NCI-H524 treated with DMSO at 0.1 percent for 48 hours (cell line): ENCODE measurements at regions not wholly inside any gene's neighbourhood (a gene's known extent, or its start where the extent isn't known, plus 50 kb on each side); places are given as distances from the start of the nearest gene placed in this dataset.

Experiments used
- DNase-seq: peaks from one replicate; lab custom pipeline; 2025; lab: John Stamatoyannopoulos, UW

DNA sequence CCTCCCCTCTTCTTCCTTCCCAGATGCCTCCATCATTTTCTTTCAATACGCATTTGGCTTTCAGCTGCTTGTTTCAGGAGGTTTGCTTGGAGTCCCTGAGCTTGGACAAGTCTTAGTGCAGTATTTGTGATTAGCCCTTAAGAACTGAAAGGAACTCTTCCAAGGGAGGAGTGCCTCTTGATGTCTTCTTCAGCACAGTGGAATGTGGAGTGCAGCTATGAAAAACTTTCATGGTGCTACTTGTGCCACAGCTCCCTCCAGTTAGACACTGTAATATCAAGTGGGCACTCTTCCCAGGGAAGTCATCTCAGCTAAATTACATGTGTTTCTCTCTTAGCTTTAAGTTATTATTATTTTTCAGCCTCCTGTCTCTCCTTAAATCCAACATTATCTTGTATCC, 173.1 kb downstream of the NECTIN3 start:
- no peak for DNase-seq

DNA sequence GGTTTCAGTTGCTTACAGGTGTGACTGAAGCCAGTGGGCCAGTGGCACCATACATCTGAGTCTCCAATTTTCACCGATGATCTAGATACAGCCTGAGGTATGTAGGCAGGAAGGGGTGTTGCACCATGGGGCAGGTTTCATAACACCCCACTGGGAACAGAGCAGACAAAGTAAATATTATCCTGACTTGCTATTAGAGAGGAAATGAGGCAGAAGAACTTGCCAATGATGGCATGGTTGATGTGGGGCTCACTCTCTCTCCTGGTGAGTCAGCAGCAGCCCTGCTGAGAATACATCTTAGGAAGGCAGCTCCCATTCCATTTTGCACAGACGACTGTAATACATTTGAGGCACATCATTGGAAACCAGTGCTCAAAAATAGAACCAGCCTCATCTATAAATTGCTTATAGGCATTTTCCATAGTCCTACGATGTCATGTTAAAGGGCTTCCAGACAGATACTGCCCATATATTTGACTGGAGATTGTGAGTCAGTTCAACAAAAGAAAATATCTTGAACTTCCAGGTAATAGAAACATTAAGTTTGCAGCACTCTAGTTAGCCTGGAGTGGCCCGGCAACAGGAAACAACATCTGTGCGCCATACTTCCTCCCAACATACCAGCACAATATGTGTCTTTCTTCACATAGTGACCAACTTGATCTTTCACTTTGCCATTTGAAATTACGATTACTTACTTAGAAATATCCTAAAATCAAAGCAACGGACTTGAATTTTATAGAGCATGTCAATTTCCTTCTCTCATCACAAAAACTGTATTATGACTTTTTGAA, 175.5 kb downstream of the NECTIN3 start:
- DNase-seq, result no peak

DNA sequence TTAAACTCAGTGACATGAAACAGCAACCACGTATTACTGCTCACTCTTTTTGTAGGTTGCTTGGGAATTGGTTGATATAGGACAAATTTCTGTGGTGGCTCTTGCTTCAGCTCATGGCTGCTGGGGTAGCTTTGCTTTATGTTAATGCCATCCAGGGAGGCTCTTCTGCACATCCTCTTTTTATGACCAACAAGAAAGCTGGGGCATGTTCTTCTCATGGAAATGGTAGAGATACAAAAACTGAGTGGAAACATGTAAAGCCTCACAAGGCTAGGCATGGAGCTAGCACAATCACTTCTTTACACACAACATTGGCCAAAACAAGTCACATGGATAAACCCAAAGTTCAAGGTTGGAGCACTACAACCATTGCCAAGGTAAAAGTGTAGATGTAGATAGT, 176.8 kb downstream of the NECTIN3 start:
- DNase-seq, result no peak

DNA sequence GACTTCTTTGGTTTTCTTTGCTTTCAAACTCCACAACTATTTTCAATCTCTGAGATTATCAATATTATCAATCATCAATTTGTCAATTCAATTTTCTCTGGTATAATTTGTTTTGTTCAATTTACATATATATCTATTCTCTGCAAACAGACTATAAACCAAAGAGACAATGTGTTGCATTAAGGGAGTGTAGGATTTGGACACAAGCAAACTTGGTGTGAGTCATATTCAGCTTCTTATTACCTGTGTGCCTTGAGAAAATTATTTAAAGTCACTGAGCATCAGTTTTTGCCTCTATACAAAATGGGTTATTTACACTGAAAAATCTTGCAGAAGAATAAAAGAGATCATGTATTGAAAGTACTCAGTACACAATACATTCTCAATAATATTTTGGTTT, 177.8 kb downstream of the NECTIN3 start:
- DNase-seq, result no peak

DNA sequence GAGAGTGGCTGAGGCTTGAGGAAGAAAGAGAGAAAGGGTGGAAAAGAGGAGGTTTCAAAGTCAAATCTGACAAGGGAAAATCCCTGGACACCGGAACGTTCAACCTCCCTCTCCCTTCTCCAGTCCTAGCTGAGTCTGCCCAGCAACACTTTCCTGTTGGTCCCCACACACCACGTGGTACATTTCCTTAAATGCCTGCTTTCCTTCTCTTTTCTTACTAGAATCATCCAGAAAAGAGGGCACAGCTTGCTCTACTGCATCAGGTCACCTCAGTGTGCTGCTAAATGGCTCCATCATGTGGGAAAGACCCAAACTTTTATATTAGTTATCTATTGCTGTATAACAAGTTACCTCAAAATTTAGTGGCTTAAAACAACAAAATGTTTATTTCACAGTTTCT, 181.2 kb downstream of the NECTIN3 start:
- no peak for DNase-seq

DNA sequence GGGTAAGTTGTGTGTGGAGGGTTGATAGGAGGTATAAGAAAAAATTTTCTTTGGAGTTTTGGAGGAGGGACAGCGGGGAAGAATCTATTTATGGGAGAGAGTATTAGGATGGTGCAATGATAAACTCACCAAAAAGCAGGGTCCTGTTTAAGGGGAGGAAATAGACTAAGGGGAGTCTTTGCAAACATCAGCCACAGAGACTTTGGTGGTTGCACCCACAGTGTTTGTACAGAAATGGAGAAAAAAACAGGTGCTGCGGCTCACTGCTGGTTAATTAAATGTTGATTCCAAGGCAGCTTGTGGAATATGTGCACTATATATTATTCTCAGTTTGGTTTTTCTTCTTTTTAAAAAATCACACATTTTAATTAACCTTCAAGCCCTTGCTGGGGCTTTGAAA, 182.1 kb downstream of the NECTIN3 start:
- DNase-seq, result no peak

DNA sequence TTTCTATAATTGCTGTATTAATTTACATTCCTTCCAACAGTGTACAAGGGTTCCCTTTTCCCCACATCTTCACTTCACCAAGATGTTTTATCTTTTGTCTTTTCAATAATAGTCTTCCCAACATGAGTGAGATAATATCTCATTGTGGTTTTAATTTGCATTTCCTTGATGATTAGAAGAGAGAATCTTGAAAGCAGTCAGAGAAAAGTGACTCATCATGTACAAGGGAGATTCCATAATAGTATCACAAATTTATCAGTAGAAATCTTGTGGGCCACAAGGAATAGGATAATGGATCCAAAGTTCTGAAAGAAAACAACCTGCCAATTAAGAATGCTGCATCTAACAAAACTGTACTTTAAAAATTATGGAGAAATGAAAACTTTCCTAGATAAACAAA, 189.3 kb downstream of the NECTIN3 start:
- no peak for DNase-seq

DNA sequence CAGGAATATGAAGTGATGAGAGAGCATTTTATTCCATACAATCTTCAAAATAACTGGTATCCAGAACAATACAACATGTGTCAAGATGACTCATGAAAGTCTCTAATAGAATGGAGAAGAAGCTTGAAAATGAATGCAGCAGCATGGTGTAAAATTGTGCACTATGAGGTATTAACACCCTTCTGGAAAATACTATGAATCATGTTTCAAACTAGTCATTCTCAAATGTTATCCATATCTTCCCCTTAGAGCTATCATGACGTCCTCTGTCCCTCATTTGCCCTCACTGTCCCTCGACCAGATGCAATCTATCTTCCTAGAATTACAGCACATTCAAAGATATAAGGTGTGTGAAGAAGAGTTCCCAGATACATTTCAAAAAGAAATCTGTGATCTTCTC, 198.2 kb downstream of the NECTIN3 start:
- no peak for DNase-seq

DNA sequence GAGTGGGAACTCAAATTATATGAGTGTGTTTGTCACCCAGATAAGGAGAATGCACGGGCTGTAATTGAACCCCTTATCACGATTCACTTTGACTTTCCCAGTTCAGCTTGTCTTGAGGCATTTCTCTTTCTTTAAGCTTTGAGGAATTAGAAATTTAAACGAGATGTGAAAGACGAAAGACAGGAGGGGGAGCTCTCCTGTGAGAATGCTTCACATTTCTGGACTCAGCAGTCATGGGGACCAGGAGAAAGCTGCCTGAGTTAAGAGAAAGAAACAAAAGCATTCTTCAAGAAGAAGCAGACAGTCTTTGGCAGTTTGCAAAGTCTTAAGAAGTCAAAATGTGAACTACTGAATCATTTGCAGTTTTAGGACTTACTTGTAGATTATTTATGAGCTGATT, 205.6 kb downstream of the NECTIN3 start:
- DNase-seq, result no peak

DNA sequence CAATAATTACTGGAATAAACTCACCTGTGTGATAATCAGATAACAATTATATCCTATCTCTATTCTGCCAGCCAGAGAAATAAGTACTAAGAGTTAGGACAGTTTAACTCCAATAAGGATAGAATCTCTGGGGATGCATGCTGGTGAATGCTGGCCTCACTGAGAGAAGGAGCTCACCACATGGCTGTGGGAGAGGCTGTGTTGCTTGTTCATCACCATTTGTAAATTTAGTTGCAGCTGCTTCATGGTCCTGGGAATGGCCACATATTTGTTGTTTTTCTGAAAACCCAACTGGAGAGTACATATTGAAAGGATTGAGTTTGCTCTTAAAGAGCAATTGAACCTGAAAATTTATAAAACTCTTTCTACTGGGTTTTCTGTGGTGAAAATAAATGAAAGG, 207.3 kb downstream of the NECTIN3 start:
- no peak for DNase-seq

DNA sequence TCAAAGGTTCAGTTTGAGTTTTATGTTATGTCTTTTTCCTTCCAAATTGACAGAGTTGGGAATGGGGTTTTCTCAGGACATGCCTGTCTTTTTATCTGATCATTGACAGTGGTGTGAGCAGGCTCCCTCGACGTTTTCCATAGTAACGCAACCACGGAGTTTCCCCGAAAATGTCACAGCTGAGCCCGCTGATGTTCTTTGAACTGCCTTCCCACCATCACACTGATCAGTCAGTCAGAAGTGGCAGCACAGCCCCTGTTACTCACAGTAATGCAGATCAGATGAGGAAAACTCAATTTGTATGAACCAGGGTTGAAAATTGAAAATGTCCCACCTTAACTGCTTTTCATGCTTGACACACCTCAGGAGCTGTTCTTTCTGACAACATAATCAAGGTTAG, 210.4 kb downstream of the NECTIN3 start:
- DNase-seq, result no peak

DNA sequence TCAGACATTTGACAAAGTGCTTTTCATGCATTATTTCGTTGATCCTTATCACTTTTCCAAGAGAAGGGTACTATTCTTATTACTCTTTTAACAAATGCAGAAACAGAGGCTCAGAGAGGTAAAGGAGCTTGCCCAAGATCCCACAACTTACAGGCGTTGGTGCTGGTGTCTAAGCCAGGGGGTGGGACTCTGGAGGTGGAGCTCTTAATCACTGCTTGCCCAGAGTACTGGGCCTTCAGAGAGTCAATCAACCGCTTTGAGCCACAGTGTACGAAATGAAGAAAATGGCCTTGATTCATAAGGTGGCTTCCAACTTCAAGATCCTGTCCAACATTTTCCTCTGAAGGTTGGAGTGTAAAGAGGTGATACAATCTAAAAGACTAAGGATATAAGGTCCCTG, 211.5 kb downstream of the NECTIN3 start:
- no peak for DNase-seq

DNA sequence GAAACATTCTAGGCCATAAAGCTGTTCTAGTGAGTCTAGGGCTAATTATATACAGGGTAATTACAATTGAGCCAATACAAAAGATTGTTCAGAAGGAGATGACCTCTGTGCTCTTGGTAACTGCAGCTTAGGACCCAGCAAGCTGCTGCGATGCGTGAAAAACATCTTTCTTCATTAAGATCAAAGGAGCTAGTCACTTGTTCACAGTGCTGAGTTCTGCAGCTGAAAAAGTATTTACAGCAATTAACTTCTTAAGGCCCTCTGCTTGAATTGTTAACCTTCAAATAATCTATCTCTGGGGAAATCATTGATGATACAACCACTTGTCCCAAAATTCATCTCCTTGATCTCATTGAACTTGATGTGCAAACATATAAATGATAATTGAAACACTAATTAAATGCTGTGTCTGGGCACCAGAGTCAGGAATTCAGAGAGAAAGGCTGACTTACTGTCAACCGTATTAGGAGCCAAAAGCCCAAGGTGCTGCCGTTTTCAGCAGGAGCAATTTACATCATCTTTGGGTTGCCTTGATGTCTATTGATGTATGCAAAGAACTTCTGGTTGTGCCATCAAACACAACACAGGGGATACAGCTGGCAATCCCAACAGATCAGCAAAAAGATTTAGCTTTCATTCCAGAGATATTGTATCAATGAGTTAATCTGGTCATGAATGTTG, 213.0 kb downstream of the NECTIN3 start:
- no peak for DNase-seq

DNA sequence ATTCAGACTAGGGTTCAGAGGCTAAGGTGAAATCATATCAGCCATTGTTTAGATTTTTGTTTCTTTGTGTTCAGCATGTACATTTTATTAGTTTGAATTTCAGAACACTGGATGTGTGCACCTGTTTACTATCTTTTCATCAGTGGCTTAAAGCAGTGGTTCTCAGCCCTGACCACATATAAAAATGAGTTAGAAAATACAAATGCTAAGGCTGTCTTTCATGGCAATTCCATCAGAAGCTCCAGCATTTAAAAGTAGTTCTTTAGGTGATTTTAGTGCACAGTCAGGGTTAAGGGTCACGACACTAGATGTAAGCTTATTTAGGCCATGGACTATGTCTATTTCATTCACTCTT, 213.5 kb downstream of the NECTIN3 start:
- DNase-seq, result no peak

DNA sequence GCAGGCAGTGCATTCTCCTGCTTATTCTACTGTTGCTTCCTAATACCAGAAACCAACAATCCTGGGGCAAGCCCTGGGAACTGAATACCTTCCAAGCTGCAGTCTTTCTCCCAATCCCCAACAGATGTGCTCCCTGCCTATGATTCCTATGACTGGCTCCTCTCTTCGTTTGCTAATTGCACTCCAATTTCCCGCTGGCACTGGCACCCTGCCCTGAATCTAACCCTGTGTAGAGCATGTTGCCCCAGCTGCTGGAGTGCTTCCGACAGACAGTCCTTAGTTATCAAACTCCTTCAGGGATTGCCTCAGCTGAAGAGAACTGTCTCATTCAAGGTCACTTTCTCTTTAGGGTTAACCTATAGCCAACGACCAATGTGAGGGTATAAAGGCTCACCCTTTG, 214.1 kb downstream of the NECTIN3 start:
- DNase-seq, result peak; percentile 53

DNA sequence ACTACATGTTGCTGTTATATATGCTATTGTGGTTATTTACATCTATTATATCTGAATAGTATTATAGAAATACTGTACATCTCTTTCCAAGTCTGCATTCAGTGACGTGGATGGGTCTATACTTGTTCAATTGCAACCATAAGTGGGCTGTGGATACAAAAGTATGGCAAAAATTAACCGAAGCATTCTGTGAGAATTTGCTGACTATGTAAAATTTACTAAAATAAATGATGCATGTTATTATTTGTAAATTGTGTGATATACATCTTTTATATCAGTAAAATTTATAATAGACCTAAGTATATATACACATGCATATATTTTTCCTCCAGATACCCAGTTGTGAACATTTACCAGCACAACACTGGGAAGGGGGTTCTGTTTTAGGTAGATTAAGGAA, 215.1 kb downstream of the NECTIN3 start:
- DNase-seq, result no peak

DNA sequence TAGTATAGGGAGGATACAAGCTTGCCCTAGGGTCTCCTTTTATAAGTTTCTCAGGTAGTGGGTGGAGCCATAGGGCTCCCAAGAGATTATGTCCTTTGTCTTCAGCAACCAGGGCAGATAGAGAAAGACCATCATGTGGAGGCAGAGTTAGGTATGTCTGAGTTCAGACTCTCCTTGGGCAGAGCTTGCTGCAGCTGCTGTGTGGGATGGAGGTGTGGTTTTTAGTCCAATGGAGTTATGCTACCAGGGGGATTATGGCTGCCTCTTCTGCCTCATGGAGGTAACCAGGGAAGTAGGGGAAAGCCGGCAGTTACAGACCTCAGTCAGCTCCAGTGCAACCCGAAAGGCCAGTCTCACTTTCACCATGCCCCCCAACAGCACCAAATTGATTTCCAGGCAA, 220.5 kb downstream of the NECTIN3 start:
- no peak for DNase-seq

DNA sequence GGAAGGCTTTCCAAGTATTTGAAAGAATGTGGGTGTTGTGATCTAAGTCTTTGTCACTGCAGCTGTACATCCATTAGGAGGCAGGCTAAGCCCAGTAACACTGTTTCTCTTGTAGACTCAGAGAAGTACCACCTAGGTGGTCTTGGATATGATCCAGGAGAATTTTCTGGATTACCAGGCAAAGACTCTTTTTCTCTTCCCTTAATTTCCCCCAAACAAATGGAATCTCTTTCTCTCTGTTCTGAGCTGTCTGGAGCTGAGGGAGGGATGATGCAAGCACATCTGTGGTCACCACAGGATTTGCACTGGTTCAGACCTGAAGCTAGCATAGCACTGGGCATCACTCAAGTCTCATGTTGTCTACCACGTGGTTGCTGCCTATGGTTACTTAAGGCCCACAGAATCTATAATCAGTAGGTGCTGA, 227.6 kb downstream of the NECTIN3 start:
- DNase-seq, result no peak

DNA sequence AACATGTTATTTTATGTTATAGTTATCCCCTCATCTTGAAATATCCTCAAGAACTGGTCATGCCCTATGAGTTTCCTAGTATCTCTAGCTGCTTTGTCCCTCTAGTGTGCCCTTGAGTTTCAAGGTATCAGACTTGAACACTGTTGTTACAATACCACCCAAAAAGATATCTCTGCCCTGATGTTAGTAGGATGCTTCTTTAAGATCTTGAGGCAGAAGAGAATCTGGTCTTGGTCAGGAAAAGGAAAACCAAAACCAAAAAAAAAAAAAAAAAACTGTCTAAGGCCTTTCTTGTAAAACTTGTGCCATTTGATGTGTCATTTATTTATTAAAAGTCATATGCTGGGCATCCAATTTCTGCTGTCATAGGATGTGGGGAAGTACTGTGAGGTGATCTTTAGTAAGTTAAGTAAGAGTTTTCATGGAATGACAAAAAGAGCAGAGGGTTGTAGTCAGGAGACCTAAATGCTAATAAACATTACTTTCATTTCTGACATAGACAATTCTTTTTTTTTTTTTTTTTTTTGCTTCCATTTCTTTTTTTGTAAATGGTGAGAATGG, 229.7 kb downstream of the NECTIN3 start:
- DNase-seq, result no peak

DNA sequence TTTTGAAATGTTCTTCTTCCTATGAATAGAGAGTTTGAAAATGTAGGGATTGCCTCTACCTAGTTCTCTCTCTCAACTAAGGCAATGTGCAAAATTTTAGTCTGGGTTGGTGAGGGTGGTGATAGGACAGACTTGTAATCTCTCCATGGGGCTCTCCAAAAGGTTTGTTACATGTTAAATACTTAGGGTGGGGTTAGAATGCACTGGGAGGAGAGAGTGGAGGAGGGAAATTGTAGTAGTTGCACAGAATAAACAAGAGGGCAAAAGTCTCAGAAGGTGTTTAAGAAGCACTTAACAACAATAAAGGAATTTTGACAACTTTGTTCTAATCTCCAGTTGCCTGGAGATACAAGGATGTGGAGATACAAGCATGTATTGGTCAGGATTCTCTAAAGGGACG, 230.4 kb downstream of the NECTIN3 start:
- DNase-seq, result no peak

DNA sequence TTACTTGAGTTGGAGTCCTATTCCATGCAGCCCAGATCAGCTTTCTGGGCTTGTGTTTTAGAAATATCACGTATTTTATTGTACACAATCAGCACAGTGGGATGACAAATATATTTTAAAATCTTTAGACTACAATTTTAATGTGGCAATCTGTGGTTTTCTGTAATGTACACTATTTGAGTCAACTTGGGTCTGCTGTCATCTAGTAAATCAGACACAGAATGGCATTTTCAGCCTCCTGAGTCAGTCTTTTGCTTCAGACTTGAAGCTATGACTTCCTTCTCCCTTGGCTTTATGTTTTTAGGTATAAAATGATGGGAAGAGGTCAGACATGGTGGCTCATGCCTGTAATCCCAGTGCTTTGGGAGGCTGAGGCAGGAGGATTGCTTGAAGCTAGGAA, 232.1 kb downstream of the NECTIN3 start:
- DNase-seq, result no peak

DNA sequence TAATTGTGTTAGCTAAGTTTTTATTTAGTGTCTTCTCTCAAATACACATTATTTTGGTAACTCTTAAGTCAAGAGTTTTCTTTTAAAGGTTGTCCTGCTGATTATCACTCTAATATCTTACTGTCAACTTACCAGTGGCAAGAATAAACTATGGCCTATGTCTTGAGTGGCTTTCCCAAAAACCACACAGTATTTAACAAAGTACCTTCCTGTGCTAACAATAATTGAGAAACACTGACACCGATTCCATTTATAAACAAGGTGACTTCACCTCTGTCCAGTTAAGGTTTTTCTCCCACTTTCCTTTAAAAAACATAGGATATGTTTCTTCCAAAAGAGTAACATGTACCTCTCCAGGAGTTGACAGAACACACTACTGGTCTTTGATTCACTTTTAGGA, 234.3 kb upstream of the CD96 start:
- DNase-seq, result no peak

DNA sequence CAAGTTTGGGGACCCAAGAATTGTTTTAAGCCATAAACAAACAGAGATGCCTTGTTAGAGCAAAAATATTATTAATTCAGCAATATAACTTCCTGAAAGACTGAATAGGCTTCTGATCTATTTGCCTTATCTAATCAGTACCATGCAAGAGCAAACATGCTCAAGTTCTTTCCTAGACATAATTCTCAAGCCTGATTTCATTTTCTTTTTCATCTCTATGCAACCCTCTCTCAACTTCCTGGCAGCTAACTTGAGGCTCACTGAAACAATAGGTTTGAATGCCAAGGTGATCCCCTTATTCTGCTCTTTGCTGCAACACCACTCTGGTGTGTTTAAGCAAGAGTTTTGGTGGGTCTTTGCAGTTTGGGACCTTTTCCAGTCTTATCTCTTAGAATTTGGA, 230.9 kb upstream of the CD96 start:
- DNase-seq, result no peak
